Smooth muscle cell (in vitro differentiated cells): ENCODE measurements at regions not wholly inside any gene's neighbourhood (a gene's known extent, or its start where the extent isn't known, plus 50 kb on each side); places are given as distances from the start of the nearest gene placed in this dataset.

ENCODE experiments used
- DNase-seq: peaks from one replicate; lab custom pipeline; 2025; ENCODE audit not compliant: unreplicated experiment; lab: John Stamatoyannopoulos, UW
- H2AFZ ChIP-seq: fragments of 200-600 bp; sonication (generic); 2 replicates; pipeline ENCODE4 v1.6.0; 2016; ENCODE audit warnings: antibody characterized with exemption, low read depth, mild to moderate bottlenecking
- H3F3A ChIP-seq: fragments of 200-600 bp; sonication (generic); 2 replicates; pipeline ENCODE4 v1.6.0; 2017; ENCODE audit warnings: antibody characterized with exemption, low read depth
- H3K27ac ChIP-seq: fragments of 200-600 bp; sonication (generic); 2 replicates; pipeline ENCODE4 v1.5.1; 2016; ENCODE audit warnings: low read depth, mild to moderate bottlenecking
- H3K27me3 ChIP-seq: fragments of 200-600 bp; sonication (generic); 2 replicates; pipeline ENCODE4 v1.6.1; 2016; ENCODE audit warnings: low read depth, mild to moderate bottlenecking
- H3K36me3 ChIP-seq: fragments of 200-600 bp; sonication (generic); 2 replicates; pipeline ENCODE4 v1.5.1; 2016; ENCODE audit warnings: low read depth
- H3K4me1 ChIP-seq: fragments of 200-600 bp; sonication (generic); 2 replicates; pipeline ENCODE4 v1.5.1; 2016; ENCODE audit warnings: low read depth
- H3K4me2 ChIP-seq: fragments of 200-600 bp; sonication (generic); 2 replicates; pipeline ENCODE4 v1.6.0; 2016; ENCODE audit warnings: mild to moderate bottlenecking
- H3K4me3 ChIP-seq: fragments of 200-600 bp; sonication (generic); 2 replicates; pipeline ENCODE4 v1.5.1; 2016; ENCODE audit warnings: mild to moderate bottlenecking
- H3K79me2 ChIP-seq: fragments of 200-600 bp; sonication (generic); 2 replicates; pipeline ENCODE4 v1.6.0; 2016; ENCODE audit warnings: low read depth, mild to moderate bottlenecking
- H3K9ac ChIP-seq: fragments of 200-600 bp; sonication (generic); 2 replicates; pipeline ENCODE4 v1.6.0; 2016; ENCODE audit warnings: low read depth
- H3K9me3 ChIP-seq: fragments of 200-600 bp; sonication (generic); replicated peaks from 2 replicates; pipeline ENCODE4 v1.5.1; 2016; ENCODE audit warnings: low read depth
- H4K20me1 ChIP-seq: fragments of 200-600 bp; sonication (generic); 2 replicates; pipeline ENCODE4 v1.6.0; 2016; ENCODE audit warnings: low read depth
- CTCF ChIP-seq: fragments of 200-600 bp; sonication (generic); IDR thresholded peaks from 2 replicates; pipeline ENCODE4 v1.5.1; 2017; ENCODE audit warnings: borderline replicate concordance, mild to moderate bottlenecking, antibody characterized with exemption; ENCODE audit not compliant: insufficient read depth, poor library complexity, severe bottlenecking
- WGBS: methylation state at CpG from one replicate; pipeline ENCODE4 v1.1.7; 2016; ENCODE audit warnings: low lambda C conversion rate; 5-methylcytosine and 5-hydroxymethylcytosine counted together

- Histone ChIP-seq H4K20me1 (no peaks in the 10 kb centered on the region), H3K4me1 (no peaks in the 10 kb centered on the region), H3K4me2 (no peak overlapping the region), H3K9me3 (no peaks in the 10 kb centered on the region), H3K27me3 (no peaks in the 10 kb centered on the region), H2AFZ (no peak overlapping the region), H3K79me2 (no peaks in the 10 kb centered on the region), H3K36me3 (no peaks in the 10 kb centered on the region), H3K4me3 (no peak overlapping the region), H3F3A (no peaks in the 10 kb centered on the region), H3K9ac (no peak overlapping the region), H3K27ac (no peak overlapping the region)
- 68% methylated on average over 3 of the region's 3 CpGs for WGBS
- TF ChIP-seq CTCF: no peak
- no peak for DNase-seq
These were observed 288.4 kb upstream of the RGS18 start for GRCh38 chr1:191869790-191870312.

- Histone ChIP-seq H3K27me3 (no peaks in the 10 kb centered on the region), H3K4me3 (no peak overlapping the region), H3K4me1 (no peaks in the 10 kb centered on the region), H4K20me1 (no peaks in the 10 kb centered on the region), H3K36me3 (no peaks in the 10 kb centered on the region), H3F3A (no peaks in the 10 kb centered on the region), H2AFZ (no peak overlapping the region), H3K79me2 (no peaks in the 10 kb centered on the region), H3K9ac (no peak overlapping the region), H3K9me3 (no peaks in the 10 kb centered on the region), H3K27ac (no peak overlapping the region), H3K4me2 (no peak overlapping the region)
- TF ChIP-seq CTCF: no peak
- DNase-seq: no peak
- WGBS: 89% methylated on average over 3 of the region's 3 CpGs
These were observed 287.8 kb upstream of the RGS18 start for GRCh38 chr1:191870490-191870889.

- H2AFZ ChIP-seq: no peak overlapping the region
- no peak overlapping the region for H3K4me2 ChIP-seq
- no peaks in the 10 kb centered on the region for H3F3A ChIP-seq
- no peak for TF ChIP-seq CTCF
- no peaks in the 10 kb centered on the region for H3K4me1 ChIP-seq
- no peak overlapping the region for H3K27ac ChIP-seq
- no peaks in the 10 kb centered on the region for H3K79me2 ChIP-seq
- H3K36me3 ChIP-seq: no peaks in the 10 kb centered on the region
- 98% methylated on average over 1 of the region's 1 CpG for WGBS
- H3K27me3 ChIP-seq: peaks cover 4% of the 10 kb centered on the region
- DNase-seq: no peak
- H3K4me3 ChIP-seq: no peak overlapping the region
- H3K9ac ChIP-seq: no peak overlapping the region
- no peaks in the 10 kb centered on the region for H4K20me1 ChIP-seq
- no peaks in the 10 kb centered on the region for H3K9me3 ChIP-seq
These were observed 282.3 kb upstream of the RGS18 start for GRCh38 chr1:191875994-191876393.

- DNase-seq: no peak
- H3K4me3 ChIP-seq: no peak overlapping the region
- H3K4me1 ChIP-seq: no peaks in the 10 kb centered on the region
- no peak overlapping the region for H3K4me2 ChIP-seq
- H3K9ac ChIP-seq: no peak overlapping the region
- no peaks in the 10 kb centered on the region for H3K79me2 ChIP-seq
- peaks cover 4% of the 10 kb centered on the region for H3K27me3 ChIP-seq
- no peaks in the 10 kb centered on the region for H3K36me3 ChIP-seq
- H3F3A ChIP-seq: no peaks in the 10 kb centered on the region
- 88% methylated on average over 1 of the region's 1 CpG for WGBS
- H2AFZ ChIP-seq: no peak overlapping the region
- no peak for TF ChIP-seq CTCF
- no peaks in the 10 kb centered on the region for H4K20me1 ChIP-seq
- no peak overlapping the region for H3K27ac ChIP-seq
- H3K9me3 ChIP-seq: no peaks in the 10 kb centered on the region
These were observed 281.6 kb upstream of the RGS18 start for GRCh38 chr1:191876631-191877030.
